Neural cell (in vitro differentiated cells): ENCODE measurements at regions not wholly inside any gene's neighbourhood (a gene's known extent, or its start where the extent isn't known, plus 50 kb on each side); places are given as distances from the start of the nearest gene placed in this dataset.

Source experiments
- H2AFZ ChIP-seq: fragments of 200-600, 300-800 bp; sonication (generic), shearing (Covaris generic); 2 replicates; pipeline ENCODE4 v1.6.0; 2014; ENCODE audit warnings: low read depth, mild to moderate bottlenecking, antibody characterized with exemption, low read length, moderate library complexity
- H3F3A ChIP-seq: fragments of 200-600 bp; shearing (Covaris generic); 2 replicates; pipeline ENCODE4 v1.6.1; 2016; ENCODE audit warnings: mild to moderate bottlenecking, moderate library complexity, mixed read lengths, antibody characterized with exemption, low read length; ENCODE audit not compliant: insufficient read depth, poor library complexity, severe bottlenecking
- H3K27ac ChIP-seq: fragments of 200-600, 300-800 bp; sonication (generic), shearing (Covaris generic); 2 replicates; pipeline ENCODE4 v1.5.1; 2014; ENCODE audit warnings: mild to moderate bottlenecking, low read length, moderate library complexity
- H3K27me3 ChIP-seq: fragments of 300-800, 200-600 bp; sonication (generic), shearing (Covaris generic); 2 replicates; pipeline ENCODE4 v1.6.0; 2014; ENCODE audit warnings: mild to moderate bottlenecking, low read depth, low read length, moderate library complexity; ENCODE audit not compliant: insufficient read depth
- H3K36me3 ChIP-seq: fragments of 300-800, 200-600 bp; sonication (generic), shearing (Covaris generic); 2 replicates; pipeline ENCODE4 v1.5.1; 2014; ENCODE audit warnings: mild to moderate bottlenecking, antibody characterized with exemption, low read length, moderate library complexity; ENCODE audit not compliant: insufficient read depth
- H3K4me2 ChIP-seq: fragments of 300-800, 200-600 bp; sonication (generic), shearing (Covaris generic); 2 replicates; pipeline ENCODE4 v1.6.0; 2014; ENCODE audit warnings: mild to moderate bottlenecking, low read length
- H3K4me3 ChIP-seq: fragments of 300-800, 200-600 bp; sonication (generic), shearing (Covaris generic); 2 replicates; pipeline ENCODE4 v1.5.1; 2014; ENCODE audit warnings: mild to moderate bottlenecking, low read length, moderate library complexity
- H3K79me2 ChIP-seq: fragments of 200-600 bp; shearing (Covaris generic); replicated peaks from 2 replicates; pipeline ENCODE4 v1.6.0; 2014; ENCODE audit warnings: mild to moderate bottlenecking, low read length, moderate library complexity; ENCODE audit not compliant: insufficient read depth
- H3K9ac ChIP-seq: fragments of 300-800, 200-600 bp; sonication (generic), shearing (Covaris generic); 2 replicates; pipeline ENCODE4 v1.6.1; 2016; ENCODE audit warnings: mild to moderate bottlenecking, low read length, mixed read lengths
- H3K9me2 ChIP-seq: fragments of 200-600 bp; shearing (Covaris generic); 2 replicates; pipeline ENCODE4 v1.6.1; 2016; ENCODE audit warnings: mild to moderate bottlenecking, low read length, mixed read lengths; ENCODE audit not compliant: insufficient read depth
- H3K9me3 ChIP-seq: fragments of 200-600, 300-800 bp; sonication (generic), shearing (Covaris generic); 2 replicates; pipeline ENCODE4 v1.6.1; 2016; ENCODE audit warnings: mild to moderate bottlenecking, mixed run types, low read length, moderate library complexity, mixed read lengths
- H4K20me1 ChIP-seq: fragments of 200-600 bp; shearing (Covaris generic); 2 replicates; pipeline ENCODE4 v1.6.1; 2016; ENCODE audit warnings: mild to moderate bottlenecking, mixed run types; ENCODE audit not compliant: insufficient read depth
- CTCF ChIP-seq: fragments of 450-650 bp; IDR thresholded peaks from 2 replicates; pipeline ENCODE4 v1.5.1; 2014; ENCODE audit warnings: antibody characterized with exemption, mild to moderate bottlenecking, moderate library complexity; ENCODE audit not compliant: poor library complexity, severe bottlenecking
- EP300 ChIP-seq: fragments of 450-650 bp; conservative IDR thresholded peaks from 2 replicates; pipeline ENCODE4 v1.6.1; 2014; ENCODE audit warnings: antibody characterized with exemption, mild to moderate bottlenecking, moderate library complexity; ENCODE audit not compliant: poor library complexity, severe bottlenecking
- EZH2 ChIP-seq: fragments of 200-600, 300-800 bp; shearing (Covaris generic), sonication (generic); IDR thresholded peaks from 2 replicates; pipeline ENCODE4 v1.6.1; 2014; ENCODE audit warnings: antibody characterized with exemption, low read length, borderline replicate concordance, mild to moderate bottlenecking; ENCODE audit not compliant: insufficient read depth, poor library complexity, severe bottlenecking
- MXI1 ChIP-seq: fragments of 450-650 bp; conservative IDR thresholded peaks from 2 replicates; pipeline ENCODE4 v1.6.1; 2014; ENCODE audit warnings: antibody characterized with exemption, mild to moderate bottlenecking; ENCODE audit not compliant: poor library complexity, severe bottlenecking
- POLR2AphosphoS5 ChIP-seq: IDR thresholded peaks from 2 replicates; pipeline ENCODE4 v1.6.1; 2012
- RAD21 ChIP-seq: fragments of 450-650 bp; conservative IDR thresholded peaks from 2 replicates; pipeline ENCODE4 v1.6.1; 2014; ENCODE audit warnings: antibody characterized with exemption, mild to moderate bottlenecking, moderate library complexity
- SMC3 ChIP-seq: fragments of 450-650 bp; conservative IDR thresholded peaks from 2 replicates; pipeline ENCODE4 v1.6.1; 2014; ENCODE audit warnings: antibody characterized with exemption, mild to moderate bottlenecking, moderate library complexity; ENCODE audit not compliant: poor library complexity
- TAF1 ChIP-seq: IDR thresholded peaks from 2 replicates; pipeline ENCODE4 v1.6.1; 2012; ENCODE audit warnings: low read depth

- no peaks in the 10 kb centered on the region for H3K9me2 ChIP-seq
- no peaks in the 10 kb centered on the region for H3K79me2 ChIP-seq
- H3K27me3 ChIP-seq, result no peaks in the 10 kb centered on the region
- no peak overlapping the region for H3K9ac ChIP-seq
- H3K4me2 ChIP-seq, result no peak overlapping the region
- H2AFZ ChIP-seq, result no peak overlapping the region
- H3K36me3 ChIP-seq, result no peaks in the 10 kb centered on the region
- no peaks in the 10 kb centered on the region for H3K9me3 ChIP-seq
- no peak overlapping the region for H3K27ac ChIP-seq
- no peak overlapping the region for H3K4me3 ChIP-seq
- no peaks in the 10 kb centered on the region for H4K20me1 ChIP-seq
- TF ChIP-seq CTCF (no peak), POLR2AphosphoS5 (no peak), MXI1 (no peak), EP300 (no peak), TAF1 (no peak), SMC3 (no peak), RAD21 (no peak)
- H3F3A ChIP-seq, result no peaks in the 10 kb centered on the region
These were observed 461.9 kb upstream of the HS6ST1 start for GRCh38 chr2:128780434-128781080.

- Histone ChIP-seq H3K27ac (no peak overlapping the region), H3K9me2 (no peaks in the 10 kb centered on the region), H3K9me3 (no peaks in the 10 kb centered on the region), H2AFZ (no peak overlapping the region), H3F3A (no peaks in the 10 kb centered on the region), H3K36me3 (no peaks in the 10 kb centered on the region), H3K9ac (no peak overlapping the region), H3K4me2 (no peak overlapping the region), H4K20me1 (no peaks in the 10 kb centered on the region), H3K4me3 (no peak overlapping the region), H3K27me3 (no peaks in the 10 kb centered on the region), H3K79me2 (no peaks in the 10 kb centered on the region)
- no peak for TF ChIP-seq MXI1
- no peak for TF ChIP-seq RAD21
- no peak for TF ChIP-seq TAF1
- TF ChIP-seq EP300, result no peak
- no peak for TF ChIP-seq SMC3
- no peak for TF ChIP-seq POLR2AphosphoS5
- TF ChIP-seq EZH2, result no peak
- no peak for TF ChIP-seq CTCF
These were observed 462.5 kb upstream of the HS6ST1 start for GRCh38 chr2:128781166-128781565.
